A673 (cell line): ENCODE measurements at regions not wholly inside any gene's neighbourhood (a gene's known extent, or its start where the extent isn't known, plus 50 kb on each side); places are given as distances from the start of the nearest gene placed in this dataset.

Experiments used
- CTCF ChIP-seq: fragments of 300-800, 200-600 bp; sonication (generic); conservative IDR thresholded peaks from 2 replicates; pipeline ENCODE4 v1.5.1; 2017; ENCODE audit warnings: low read depth, mild to moderate bottlenecking, antibody characterized with exemption, low read length, moderate library complexity, mixed read lengths
- EZH2 ChIP-seq: fragments of 200-600 bp; sonication (generic); IDR thresholded peaks from 2 replicates; pipeline ENCODE4 v1.6.1; 2017; ENCODE audit warnings: borderline replicate concordance, low read depth, mild to moderate bottlenecking, mixed read lengths, antibody characterized with exemption, low read length; ENCODE audit not compliant: poor library complexity, severe bottlenecking

- no peak for TF ChIP-seq CTCF
- no peak for TF ChIP-seq EZH2
Measured at GRCh38 chr5:99949969-99950524, 585.1 kb upstream of the FAM174A start.
